SU-DHL-6 (cell line): ENCODE measurements at regions not wholly inside any gene's neighbourhood (a gene's known extent, or its start where the extent isn't known, plus 50 kb on each side); places are given as distances from the start of the nearest gene placed in this dataset.

ENCODE experiments used
- H2AFZ ChIP-seq: fragments of 200-600 bp; sonication (generic); 2 replicates; pipeline ENCODE4 v1.6.1; 2014; ENCODE audit warnings: low read depth, mild to moderate bottlenecking, moderate library complexity, mixed read lengths, antibody characterized with exemption, low read length; ENCODE audit not compliant: severe bottlenecking
- H3F3A ChIP-seq: fragments of 200-600 bp; shearing (Covaris generic); 2 replicates; pipeline ENCODE4 v1.6.0; 2016; ENCODE audit warnings: antibody characterized with exemption, mild to moderate bottlenecking; ENCODE audit not compliant: insufficient read depth
- H3K27ac ChIP-seq: fragments of 200-600 bp; sonication (generic); 2 replicates; pipeline ENCODE4 v1.5.1; 2016; ENCODE audit warnings: low read depth, mild to moderate bottlenecking, low read length, moderate library complexity, mixed read lengths
- H3K27me3 ChIP-seq: fragments of 200-600 bp; sonication (generic), shearing (Covaris generic); 2 replicates; pipeline ENCODE4 v1.6.0; 2014; ENCODE audit warnings: mild to moderate bottlenecking, low read length
- H3K36me3 ChIP-seq: fragments of 200-600 bp; sonication (generic); 2 replicates; pipeline ENCODE4 v1.6.1; 2014; ENCODE audit warnings: mild to moderate bottlenecking, low read length, mixed read lengths
- H3K4me2 ChIP-seq: fragments of 300-600, 200-600 bp; shearing (Covaris generic), sonication (generic); 2 replicates; pipeline ENCODE4 v1.6.0; 2014; ENCODE audit warnings: low read length, low read depth, mild to moderate bottlenecking; ENCODE audit not compliant: poor library complexity, severe bottlenecking
- H3K4me3 ChIP-seq: fragments of 200-600 bp; sonication (generic); 2 replicates; pipeline ENCODE4 v1.5.1; 2014; ENCODE audit warnings: antibody characterized with exemption, low read length, mild to moderate bottlenecking, mixed read lengths; ENCODE audit not compliant: insufficient read depth, poor library complexity, severe bottlenecking
- H3K79me2 ChIP-seq: fragments of 200-600 bp; sonication (generic); 2 replicates; pipeline ENCODE4 v1.6.1; 2014; ENCODE audit warnings: mild to moderate bottlenecking, low read length, moderate library complexity; ENCODE audit not compliant: insufficient read depth
- H3K9ac ChIP-seq: fragments of 200-600 bp; sonication (generic); 2 replicates; pipeline ENCODE4 v1.7.0; 2014; ENCODE audit warnings: mild to moderate bottlenecking, low read length
- H3K9me2 ChIP-seq: fragments of 200-600 bp; sonication (generic); replicated peaks from 2 replicates; pipeline ENCODE4 v1.6.1; 2014; ENCODE audit warnings: low read length; ENCODE audit not compliant: insufficient read depth
- H3K9me3 ChIP-seq: fragments of 200-600 bp; sonication (generic); 2 replicates; pipeline ENCODE4 v1.6.1; 2014; ENCODE audit warnings: low read length, mixed read lengths; ENCODE audit not compliant: insufficient read depth
- H4K20me1 ChIP-seq: fragments of 200-600 bp; sonication (generic); 2 replicates; pipeline ENCODE4 v1.6.1; 2014; ENCODE audit warnings: low read depth, mild to moderate bottlenecking, antibody characterized with exemption, low read length, moderate library complexity, mixed read lengths
- EZH2phosphoT487 ChIP-seq: fragments of 200-600 bp; sonication (generic), shearing (Covaris generic); conservative IDR thresholded peaks from 2 replicates; pipeline ENCODE4 v1.6.1; 2018; ENCODE audit warnings: mild to moderate bottlenecking, antibody characterized with exemption, low read length, moderate library complexity, mixed read lengths
- TF ChIP-seq, protein P1 (sequence below): fragments of 200-600 bp; sonication (generic); IDR thresholded peaks from one replicate; pipeline ENCODE4 v1.5.1; 2017; ENCODE audit warnings: antibody characterized with exemption, mild to moderate bottlenecking, low read length, moderate library complexity; ENCODE audit not compliant: insufficient read depth, poor library complexity, severe bottlenecking

- Histone ChIP-seq H3K4me3 (no peak overlapping the region), H3K9me2 (no peaks in the 10 kb centered on the region), H3F3A (no peaks in the 10 kb centered on the region), H3K79me2 (no peaks in the 10 kb centered on the region), H3K36me3 (no peaks in the 10 kb centered on the region), H3K9me3 (peaks cover 6% of the 10 kb centered on the region; the same call in 1 of the 2 replicates), H3K27me3 (no peaks in the 10 kb centered on the region), H4K20me1 (no peaks in the 10 kb centered on the region), H3K9ac (no peak overlapping the region), H3K27ac (no peak overlapping the region), H3K4me2 (no peak overlapping the region), H2AFZ (no peak overlapping the region)
- TF ChIP-seq, protein P1, sequence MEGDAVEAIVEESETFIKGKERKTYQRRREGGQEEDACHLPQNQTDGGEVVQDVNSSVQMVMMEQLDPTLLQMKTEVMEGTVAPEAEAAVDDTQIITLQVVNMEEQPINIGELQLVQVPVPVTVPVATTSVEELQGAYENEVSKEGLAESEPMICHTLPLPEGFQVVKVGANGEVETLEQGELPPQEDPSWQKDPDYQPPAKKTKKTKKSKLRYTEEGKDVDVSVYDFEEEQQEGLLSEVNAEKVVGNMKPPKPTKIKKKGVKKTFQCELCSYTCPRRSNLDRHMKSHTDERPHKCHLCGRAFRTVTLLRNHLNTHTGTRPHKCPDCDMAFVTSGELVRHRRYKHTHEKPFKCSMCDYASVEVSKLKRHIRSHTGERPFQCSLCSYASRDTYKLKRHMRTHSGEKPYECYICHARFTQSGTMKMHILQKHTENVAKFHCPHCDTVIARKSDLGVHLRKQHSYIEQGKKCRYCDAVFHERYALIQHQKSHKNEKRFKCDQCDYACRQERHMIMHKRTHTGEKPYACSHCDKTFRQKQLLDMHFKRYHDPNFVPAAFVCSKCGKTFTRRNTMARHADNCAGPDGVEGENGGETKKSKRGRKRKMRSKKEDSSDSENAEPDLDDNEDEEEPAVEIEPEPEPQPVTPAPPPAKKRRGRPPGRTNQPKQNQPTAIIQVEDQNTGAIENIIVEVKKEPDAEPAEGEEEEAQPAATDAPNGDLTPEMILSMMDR = no peak
- no peak for TF ChIP-seq EZH2phosphoT487
Measured at GRCh38 chr4:12679217-12679616, 804.9 kb downstream of the RAB28 start.

DNA sequence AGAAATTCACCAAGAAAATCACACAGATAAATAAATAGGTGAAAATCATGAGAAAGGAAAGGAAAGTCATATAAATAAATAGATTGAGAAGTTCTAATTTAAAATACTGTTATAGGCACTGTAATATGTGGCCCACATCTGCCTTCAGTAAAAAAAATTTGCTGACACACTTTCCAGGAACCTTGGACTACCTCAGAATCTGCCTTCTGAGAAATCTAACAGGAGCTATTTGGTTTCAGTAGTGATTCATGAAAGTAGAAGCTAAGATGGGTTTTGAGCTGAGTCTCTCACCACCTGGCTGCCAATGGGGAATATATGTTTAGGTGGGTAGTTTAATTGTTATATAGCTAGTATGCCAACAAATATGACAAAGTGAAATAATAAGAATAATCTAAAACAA, 810.0 kb downstream of the RAB28 start:
- no peak overlapping the region for H3K27ac ChIP-seq
- no peaks in the 10 kb centered on the region for H3K36me3 ChIP-seq
- no peaks in the 10 kb centered on the region for H3K79me2 ChIP-seq
- H3K4me2 ChIP-seq = no peak overlapping the region
- H2AFZ ChIP-seq = no peak overlapping the region
- H3K9me3 ChIP-seq = peaks cover 6% of the 10 kb centered on the region; the same call in 1 of the 2 replicates
- H3K27me3 ChIP-seq = no peaks in the 10 kb centered on the region
- no peaks in the 10 kb centered on the region for H3K9me2 ChIP-seq
- no peak overlapping the region for H3K4me3 ChIP-seq
- no peak overlapping the region for H3K9ac ChIP-seq
- no peaks in the 10 kb centered on the region for H3F3A ChIP-seq
- no peaks in the 10 kb centered on the region for H4K20me1 ChIP-seq
- no peak for TF ChIP-seq EZH2phosphoT487
- TF ChIP-seq, protein P1 = no peak

DNA sequence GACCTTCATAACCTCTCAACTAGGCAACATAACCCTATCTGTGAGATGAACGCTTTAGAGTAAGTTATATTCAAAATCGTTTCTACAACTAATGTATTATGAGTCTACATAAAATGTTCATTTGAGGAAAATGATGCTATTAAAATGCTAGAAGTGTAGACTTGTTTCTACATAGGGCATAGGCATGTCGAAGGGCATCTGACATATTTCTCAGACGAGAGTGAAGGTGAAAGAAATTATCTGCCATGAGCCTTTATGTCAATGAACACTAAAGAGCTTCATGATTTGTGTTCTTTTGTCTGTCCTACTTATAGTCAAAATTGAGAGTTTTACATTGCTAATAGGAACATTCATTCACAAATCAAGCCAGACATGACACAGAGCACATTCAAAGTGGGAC, 811.8 kb downstream of the RAB28 start:
- H3K79me2 ChIP-seq = no peaks in the 10 kb centered on the region
- H3K27ac ChIP-seq = no peak overlapping the region
- no peaks in the 10 kb centered on the region for H3K27me3 ChIP-seq
- no peak overlapping the region for H3K4me2 ChIP-seq
- no peaks in the 10 kb centered on the region for H4K20me1 ChIP-seq
- H3K9me2 ChIP-seq = no peaks in the 10 kb centered on the region
- H3K9me3 ChIP-seq = peaks cover 6% of the 10 kb centered on the region; the same call in 1 of the 2 replicates
- H3K36me3 ChIP-seq = no peaks in the 10 kb centered on the region
- H3K4me3 ChIP-seq = no peak overlapping the region
- H2AFZ ChIP-seq = no peak overlapping the region
- H3K9ac ChIP-seq = no peak overlapping the region
- H3F3A ChIP-seq = no peaks in the 10 kb centered on the region
- no peak for TF ChIP-seq EZH2phosphoT487
- TF ChIP-seq, protein P1 = no peak
